ENCODE measurements at regions not wholly inside any gene's neighbourhood (a gene's known extent, or its start where the extent isn't known, plus 50 kb on each side); places are given as distances from the start of the nearest gene placed in this dataset.

- Mint-ChIP-seq H3K4me1 (ENCODE audit: low read depth) (no peaks in the 10 kb centered on the region), H3K27ac (no peak overlapping the region), H3K9me3 (no peaks in the 10 kb centered on the region), H3K27me3 (ENCODE audit: insufficient read depth) (peaks cover 8% of the 10 kb centered on the region), H3K4me3 (no peak overlapping the region), H3K36me3 (ENCODE audit: low read depth) (no peaks in the 10 kb centered on the region)
- TF ChIP-seq, protein P1, sequence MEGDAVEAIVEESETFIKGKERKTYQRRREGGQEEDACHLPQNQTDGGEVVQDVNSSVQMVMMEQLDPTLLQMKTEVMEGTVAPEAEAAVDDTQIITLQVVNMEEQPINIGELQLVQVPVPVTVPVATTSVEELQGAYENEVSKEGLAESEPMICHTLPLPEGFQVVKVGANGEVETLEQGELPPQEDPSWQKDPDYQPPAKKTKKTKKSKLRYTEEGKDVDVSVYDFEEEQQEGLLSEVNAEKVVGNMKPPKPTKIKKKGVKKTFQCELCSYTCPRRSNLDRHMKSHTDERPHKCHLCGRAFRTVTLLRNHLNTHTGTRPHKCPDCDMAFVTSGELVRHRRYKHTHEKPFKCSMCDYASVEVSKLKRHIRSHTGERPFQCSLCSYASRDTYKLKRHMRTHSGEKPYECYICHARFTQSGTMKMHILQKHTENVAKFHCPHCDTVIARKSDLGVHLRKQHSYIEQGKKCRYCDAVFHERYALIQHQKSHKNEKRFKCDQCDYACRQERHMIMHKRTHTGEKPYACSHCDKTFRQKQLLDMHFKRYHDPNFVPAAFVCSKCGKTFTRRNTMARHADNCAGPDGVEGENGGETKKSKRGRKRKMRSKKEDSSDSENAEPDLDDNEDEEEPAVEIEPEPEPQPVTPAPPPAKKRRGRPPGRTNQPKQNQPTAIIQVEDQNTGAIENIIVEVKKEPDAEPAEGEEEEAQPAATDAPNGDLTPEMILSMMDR (IDR thresholded peaks at IDR 0.05): no peak
- no peak for DNase-seq
Observed at GRCh38 chr16:51753467-51754127, 602.5 kb upstream of the SALL1 start.

- H3K4me3 Mint-ChIP-seq: no peak overlapping the region
- TF ChIP-seq, protein P1 (IDR thresholded peaks at IDR 0.05): no peak
- peaks cover 8% of the 10 kb centered on the region for H3K27me3 Mint-ChIP-seq (ENCODE audit: insufficient read depth)
- DNase-seq: no peak
- H3K27ac Mint-ChIP-seq: no peak overlapping the region
- no peaks in the 10 kb centered on the region for H3K9me3 Mint-ChIP-seq
- no peaks in the 10 kb centered on the region for H3K4me1 Mint-ChIP-seq (ENCODE audit: low read depth)
- no peaks in the 10 kb centered on the region for H3K36me3 Mint-ChIP-seq (ENCODE audit: low read depth)
Observed at GRCh38 chr16:51752438-51752995, 601.4 kb upstream of the SALL1 start.

DNA sequence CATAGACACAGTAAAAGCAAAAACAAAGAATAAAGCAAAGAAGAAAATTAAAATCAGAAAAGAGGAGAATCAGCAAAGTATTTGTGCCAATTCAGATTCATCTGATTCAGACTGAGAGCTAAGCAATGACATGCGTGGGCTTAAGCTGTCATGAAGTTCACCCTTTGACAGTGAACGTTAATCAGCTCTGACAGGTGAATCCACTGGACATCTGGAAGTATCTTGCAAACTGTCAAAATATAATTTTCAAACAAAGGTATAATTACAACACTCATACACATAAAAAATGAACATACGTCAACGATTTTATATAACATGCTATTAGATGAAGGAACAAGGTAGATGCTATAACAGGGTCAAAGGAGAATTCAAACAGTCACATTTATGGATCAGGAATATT lies 596.3 kb upstream of the SALL1 start:
- Mint-ChIP-seq H3K9me3 (no peaks in the 10 kb centered on the region), H3K4me3 (no peak overlapping the region), H3K36me3 (ENCODE audit: low read depth) (no peaks in the 10 kb centered on the region), H3K27ac (no peak overlapping the region), H3K27me3 (ENCODE audit: insufficient read depth) (peaks cover 3% of the 10 kb centered on the region; the same call in 1 of the 2 replicates), H3K4me1 (ENCODE audit: low read depth) (no peaks in the 10 kb centered on the region)
- no peak for DNase-seq
- TF ChIP-seq, protein P1 (IDR thresholded peaks at IDR 0.05): no peak

GRCh38 chr16:51734220-51734619 lies 583.1 kb upstream of the SALL1 start:
- Mint-ChIP-seq H3K36me3 (ENCODE audit: low read depth) (no peaks in the 10 kb centered on the region), H3K4me3 (no peak overlapping the region), H3K4me1 (ENCODE audit: low read depth) (no peaks in the 10 kb centered on the region), H3K9me3 (no peaks in the 10 kb centered on the region), H3K27ac (no peak overlapping the region), H3K27me3 (ENCODE audit: insufficient read depth) (no peaks in the 10 kb centered on the region; the same call in 1 of the 2 replicates)
- DNase-seq: no peak
- TF ChIP-seq, protein P1 (IDR thresholded peaks at IDR 0.05): no peak

GRCh38 chr16:51733181-51733580 lies 582.1 kb upstream of the SALL1 start:
- no peak overlapping the region for H3K4me3 Mint-ChIP-seq
- no peaks in the 10 kb centered on the region for H3K36me3 Mint-ChIP-seq (ENCODE audit: low read depth)
- H3K4me1 Mint-ChIP-seq (ENCODE audit: low read depth): no peaks in the 10 kb centered on the region
- H3K27ac Mint-ChIP-seq: no peak overlapping the region
- TF ChIP-seq, protein P1 (IDR thresholded peaks at IDR 0.05): no peak
- DNase-seq: no peak
- H3K27me3 Mint-ChIP-seq (ENCODE audit: insufficient read depth): no peaks in the 10 kb centered on the region; the same call in 1 of the 2 replicates
- H3K9me3 Mint-ChIP-seq: no peaks in the 10 kb centered on the region

Data from HFFc6 (cell line).